Trophoblast cell (in vitro differentiated cells and primary cell): ENCODE measurements at regions not wholly inside any gene's neighbourhood (a gene's known extent, or its start where the extent isn't known, plus 50 kb on each side); places are given as distances from the start of the nearest gene placed in this dataset.

Source experiments
- DNase-seq, 2 donors: peaks; one replicate each; pipeline ENCODE4 v3.0.0-alpha.2; 2016
- H2AFZ ChIP-seq: 2 replicates; pipeline ENCODE4 v1.6.1; 2013; ENCODE audit warnings: low read length, moderate library complexity, mild to moderate bottlenecking; ENCODE audit not compliant: insufficient read depth, poor library complexity
- H2AK5ac ChIP-seq: 2 replicates; pipeline ENCODE4 v1.6.1; 2013; ENCODE audit warnings: mild to moderate bottlenecking, low read length
- H2BK120ac ChIP-seq: 2 replicates; pipeline ENCODE4 v1.6.1; 2013; ENCODE audit warnings: low read length, mild to moderate bottlenecking, moderate library complexity; ENCODE audit not compliant: insufficient read depth, poor library complexity
- H2BK12ac ChIP-seq: 2 replicates; pipeline ENCODE4 v1.6.1; 2013; ENCODE audit warnings: mild to moderate bottlenecking, low read length, moderate library complexity
- H2BK5ac ChIP-seq: 2 replicates; pipeline ENCODE4 v1.6.1; 2013; ENCODE audit warnings: low read length, low read depth, moderate library complexity, mild to moderate bottlenecking; ENCODE audit not compliant: poor library complexity
- H3K14ac ChIP-seq: 2 replicates; pipeline ENCODE4 v1.6.1; 2013; ENCODE audit warnings: mild to moderate bottlenecking, low read length
- H3K18ac ChIP-seq: 2 replicates; pipeline ENCODE4 v1.6.1; 2013; ENCODE audit warnings: mild to moderate bottlenecking, low read length
- H3K23ac ChIP-seq: 2 replicates; pipeline ENCODE4 v1.6.1; 2013; ENCODE audit warnings: low read length
- H3K27ac ChIP-seq: 2 replicates; pipeline ENCODE4 v1.5.1; 2013; ENCODE audit warnings: low read depth, mild to moderate bottlenecking, inconsistent platforms, low read length, moderate library complexity
- H3K27me3 ChIP-seq: 2 replicates; pipeline ENCODE4 v1.6.1; 2013; ENCODE audit warnings: inconsistent platforms, mild to moderate bottlenecking, low read length, moderate library complexity; ENCODE audit not compliant: insufficient read depth
- H3K36me3 ChIP-seq, 2 experiments: 1 replicate in 1 of 2; 2 replicates in 1 of 2; pipeline ENCODE4 v1.6.1; 2013; ENCODE audit warnings: low read length in 2 of 2, mild to moderate bottlenecking in 2 of 2, moderate library complexity in 1 of 2; ENCODE audit not compliant: insufficient read depth in 2 of 2, control insufficient read depth in 1 of 2
- H3K4ac ChIP-seq: 2 replicates; pipeline ENCODE4 v1.6.1; 2013; ENCODE audit warnings: low read depth, mild to moderate bottlenecking, low read length, moderate library complexity
- H3K4me1 ChIP-seq, 2 experiments: 1 replicate in 1 of 2; 2 replicates in 1 of 2; pipeline ENCODE4 v1.6.1; 2013; ENCODE audit warnings: low read length in 2 of 2, mild to moderate bottlenecking in 2 of 2, moderate library complexity in 1 of 2; ENCODE audit not compliant: insufficient read depth in 2 of 2, control insufficient read depth in 1 of 2
- H3K4me2 ChIP-seq: 2 replicates; pipeline ENCODE4 v1.6.1; 2013; ENCODE audit warnings: inconsistent platforms, mild to moderate bottlenecking, low read length, moderate library complexity
- H3K4me3 ChIP-seq: 2 replicates; pipeline ENCODE4 v1.5.1; 2013; ENCODE audit warnings: mild to moderate bottlenecking, low read depth, low read length, inconsistent platforms
- H3K79me1 ChIP-seq: one replicate; pipeline ENCODE4 v1.6.1; 2013; ENCODE audit warnings: low read length
- H3K79me2 ChIP-seq: 2 replicates; pipeline ENCODE4 v1.6.1; 2013; ENCODE audit warnings: low read length, mild to moderate bottlenecking; ENCODE audit not compliant: control insufficient read depth, insufficient read depth, poor library complexity
- H3K9ac ChIP-seq: 2 replicates; pipeline ENCODE4 v1.6.1; 2013; ENCODE audit warnings: mild to moderate bottlenecking, low read length
- H3K9me3 ChIP-seq: 2 replicates; pipeline ENCODE4 v1.6.1; 2013; ENCODE audit warnings: low read depth, mild to moderate bottlenecking, control low read depth, inconsistent platforms, low read length; ENCODE audit not compliant: insufficient read depth
- H4K12ac ChIP-seq: 2 replicates; pipeline ENCODE4 v1.6.1; 2013; ENCODE audit warnings: low read depth, mild to moderate bottlenecking, low read length, moderate library complexity
- H4K8ac ChIP-seq: 2 replicates; pipeline ENCODE4 v1.6.1; 2013; ENCODE audit warnings: low read depth, mild to moderate bottlenecking, low read length, moderate library complexity
- H4K91ac ChIP-seq: one replicate; pipeline ENCODE4 v1.6.1; 2013; ENCODE audit warnings: low read depth, mild to moderate bottlenecking, low read length, moderate library complexity
- WGBS: extraction: QIAGEN DNeasy Blood & Tissue Kit; methylation state at CpG from one replicate; pipeline ENCODE4 v1.1.7; 2013; ENCODE audit warnings: missing lambda C conversion rate; ENCODE audit not compliant: insufficient read length, insufficient coverage; ENCODE audit errors: extremely low coverage; 5-methylcytosine and 5-hydroxymethylcytosine counted together

DNA sequence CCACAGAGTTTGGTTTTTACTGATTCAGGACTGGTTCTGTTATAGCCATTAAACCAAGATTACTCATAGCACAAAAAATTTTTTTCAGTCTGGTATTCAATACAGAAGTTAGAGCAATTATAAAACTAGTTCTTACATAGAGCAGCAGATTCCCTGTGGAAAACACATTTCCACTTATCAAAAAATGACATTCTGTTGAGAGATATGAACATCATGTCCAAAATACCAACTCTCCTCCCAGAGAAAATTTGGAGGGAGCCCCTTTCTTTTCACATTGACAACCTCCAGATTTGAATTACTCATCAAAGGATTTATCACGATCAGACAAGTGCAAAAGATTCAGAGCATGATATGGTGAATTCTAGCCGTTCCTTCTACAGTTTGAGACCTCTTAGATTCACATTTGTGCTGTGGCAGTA lies 126.8 kb upstream of the SERPINE2 start:
- Histone ChIP-seq H3K18ac (no peak overlapping the region), H3K36me3 (no peaks in the 10 kb centered on the region), H3K27me3 (no peaks in the 10 kb centered on the region), H3K79me1 (no peaks in the 10 kb centered on the region), H2BK12ac (no peak overlapping the region), H3K79me2 (no peaks in the 10 kb centered on the region), H3K4me3 (no peak overlapping the region), H3K9ac (no peak overlapping the region), H3K4me2 (no peak overlapping the region), H3K4me1 (no peaks in the 10 kb centered on the region), H4K91ac (no peak overlapping the region), H2BK5ac (no peak overlapping the region), H2AFZ (no peak overlapping the region), H2BK120ac (no peak overlapping the region), H3K23ac (no peak overlapping the region), H3K4ac (no peak overlapping the region), H4K8ac (no peak overlapping the region), H3K14ac (no peak overlapping the region), H3K9me3 (peaks cover 2% of the 10 kb centered on the region), H2AK5ac (no peak overlapping the region), H3K27ac (no peak overlapping the region), H4K12ac (no peak overlapping the region)
- peak in 1 of 2 donors; percentile 61 for DNase-seq
- WGBS, result no CpG with 5 or more reads among the region's 2 CpGs

DNA sequence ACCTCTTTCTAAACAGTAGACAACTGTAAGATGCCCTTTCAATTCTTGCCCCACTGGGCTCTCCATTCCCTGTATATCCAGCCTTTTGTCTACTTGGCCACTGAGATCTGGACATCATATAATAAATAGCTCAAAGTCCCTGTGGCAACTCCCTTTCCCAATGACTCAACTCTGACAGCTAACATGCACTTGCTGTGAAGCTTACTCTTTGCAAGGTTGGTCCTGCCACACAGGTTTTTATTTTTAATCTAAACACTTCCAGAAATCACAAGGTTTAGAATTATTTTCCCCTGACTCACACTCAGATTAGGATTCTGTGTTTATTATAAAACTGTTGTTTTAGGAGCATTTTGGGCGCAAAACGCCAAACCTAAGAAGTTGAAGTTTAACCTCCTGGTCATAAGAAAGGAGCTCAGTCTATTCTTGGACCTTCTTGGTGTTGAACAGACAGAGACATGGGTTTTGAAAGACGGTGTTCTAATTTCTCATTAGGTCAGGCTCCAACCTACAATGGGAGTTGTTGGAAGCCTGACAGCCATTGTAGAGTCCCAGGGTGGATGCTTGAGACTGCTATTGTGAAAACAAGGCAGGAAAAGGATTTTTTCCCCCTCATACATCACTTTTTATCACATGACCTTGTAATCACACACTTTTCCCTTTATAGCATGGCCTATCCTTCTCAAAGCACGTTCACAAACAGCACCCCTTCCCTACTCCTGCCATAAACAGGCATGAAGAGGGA lies 124.7 kb upstream of the SERPINE2 start:
- no peak overlapping the region for H4K91ac ChIP-seq
- H4K12ac ChIP-seq, result no peak overlapping the region
- H3K36me3 ChIP-seq, result no peaks in the 10 kb centered on the region
- H2BK12ac ChIP-seq, result no peak overlapping the region
- no peaks in the 10 kb centered on the region for H3K79me1 ChIP-seq
- H3K9ac ChIP-seq, result no peak overlapping the region
- no peaks in the 10 kb centered on the region for H3K4me1 ChIP-seq
- no peak overlapping the region for H2BK120ac ChIP-seq
- peak overlapping the region; percentile 12 for H3K4me3 ChIP-seq
- no peak overlapping the region for H2AK5ac ChIP-seq
- no peak overlapping the region for H2AFZ ChIP-seq
- H3K79me2 ChIP-seq, result no peaks in the 10 kb centered on the region
- H3K4ac ChIP-seq, result no peak overlapping the region
- H3K23ac ChIP-seq, result no peak overlapping the region
- WGBS, result no CpG with 5 or more reads among the region's 4 CpGs
- DNase-seq, result no peak
- H3K18ac ChIP-seq, result no peak overlapping the region
- H3K9me3 ChIP-seq, result no peaks in the 10 kb centered on the region
- no peaks in the 10 kb centered on the region for H3K27me3 ChIP-seq
- no peak overlapping the region for H3K27ac ChIP-seq
- H3K4me2 ChIP-seq, result no peak overlapping the region
- no peak overlapping the region for H4K8ac ChIP-seq
- H2BK5ac ChIP-seq, result no peak overlapping the region
- no peak overlapping the region for H3K14ac ChIP-seq

DNA sequence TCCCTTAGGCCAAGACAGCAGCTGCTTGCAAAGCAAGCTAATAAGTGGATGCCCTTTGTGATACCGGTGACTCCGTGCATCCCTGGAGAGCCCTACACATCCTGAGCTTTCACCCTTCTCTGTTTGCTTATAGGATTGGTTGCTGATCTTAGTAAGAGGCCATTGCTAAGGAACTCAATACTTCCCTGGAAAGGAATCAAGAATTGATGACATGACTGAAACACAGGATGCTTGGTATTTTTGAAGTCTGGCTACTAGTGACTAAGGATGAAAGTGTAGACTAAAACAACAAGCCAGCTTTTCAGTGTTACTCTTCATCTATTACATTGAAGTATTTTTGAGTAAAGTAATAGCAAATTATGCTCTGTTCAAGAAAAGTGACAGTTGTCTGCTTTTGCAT lies 123.0 kb upstream of the SERPINE2 start:
- Histone ChIP-seq H3K27me3 (no peaks in the 10 kb centered on the region), H3K79me2 (no peaks in the 10 kb centered on the region), H3K27ac (no peak overlapping the region), H3K9ac (no peak overlapping the region), H3K18ac (no peak overlapping the region), H2AFZ (no peak overlapping the region), H3K36me3 (no peaks in the 10 kb centered on the region), H2BK5ac (no peak overlapping the region), H4K12ac (no peak overlapping the region), H4K8ac (no peak overlapping the region), H3K4me3 (no peak overlapping the region), H2BK120ac (no peak overlapping the region), H3K23ac (no peak overlapping the region), H3K4me2 (no peak overlapping the region), H2BK12ac (no peak overlapping the region), H4K91ac (no peak overlapping the region), H3K79me1 (no peaks in the 10 kb centered on the region), H2AK5ac (no peak overlapping the region), H3K14ac (no peak overlapping the region), H3K4ac (no peak overlapping the region), H3K9me3 (no peaks in the 10 kb centered on the region), H3K4me1 (no peaks in the 10 kb centered on the region)
- DNase-seq, result no peak
- no CpG with 5 or more reads among the region's 2 CpGs for WGBS

DNA sequence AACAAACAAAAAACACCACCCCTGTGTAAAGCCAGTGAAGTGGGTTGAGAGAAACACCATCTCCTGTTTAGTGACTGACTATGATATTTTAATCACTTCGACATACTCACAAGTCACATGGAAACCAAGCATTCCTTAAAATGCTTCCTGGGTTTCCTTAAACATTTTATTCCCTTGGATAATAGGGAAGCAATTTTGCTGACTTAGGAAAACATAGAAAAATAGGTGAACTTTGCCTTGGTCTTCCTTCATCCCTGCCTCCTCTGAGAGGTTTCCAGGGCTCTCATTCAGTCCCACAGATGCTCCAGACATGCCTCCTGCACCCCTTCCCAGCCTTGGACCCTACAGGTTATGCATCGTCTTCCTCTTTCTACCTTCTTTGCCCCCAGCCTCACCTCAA lies 122.6 kb upstream of the SERPINE2 start:
- no peak overlapping the region for H2BK12ac ChIP-seq
- H3K4me3 ChIP-seq, result no peak overlapping the region
- H4K91ac ChIP-seq, result no peak overlapping the region
- no peak overlapping the region for H2BK5ac ChIP-seq
- no peak overlapping the region for H3K4me2 ChIP-seq
- no peaks in the 10 kb centered on the region for H3K79me2 ChIP-seq
- no peak overlapping the region for H2AFZ ChIP-seq
- H3K36me3 ChIP-seq, result no peaks in the 10 kb centered on the region
- H4K8ac ChIP-seq, result no peak overlapping the region
- no peaks in the 10 kb centered on the region for H3K9me3 ChIP-seq
- no peak overlapping the region for H3K18ac ChIP-seq
- no CpG with 5 or more reads among the region's 2 CpGs for WGBS
- no peak overlapping the region for H3K23ac ChIP-seq
- no peak overlapping the region for H3K14ac ChIP-seq
- no peak overlapping the region for H2AK5ac ChIP-seq
- no peaks in the 10 kb centered on the region for H3K27me3 ChIP-seq
- H3K9ac ChIP-seq, result no peak overlapping the region
- no peak overlapping the region for H2BK120ac ChIP-seq
- no peak overlapping the region for H3K27ac ChIP-seq
- H3K4me1 ChIP-seq, result no peaks in the 10 kb centered on the region
- H3K4ac ChIP-seq, result no peak overlapping the region
- H4K12ac ChIP-seq, result no peak overlapping the region
- DNase-seq, result no peak
- H3K79me1 ChIP-seq, result no peaks in the 10 kb centered on the region
